ENCODE measurements at regions not wholly inside any gene's neighbourhood (a gene's known extent, or its start where the extent isn't known, plus 50 kb on each side); places are given as distances from the start of the nearest gene placed in this dataset.

DNA sequence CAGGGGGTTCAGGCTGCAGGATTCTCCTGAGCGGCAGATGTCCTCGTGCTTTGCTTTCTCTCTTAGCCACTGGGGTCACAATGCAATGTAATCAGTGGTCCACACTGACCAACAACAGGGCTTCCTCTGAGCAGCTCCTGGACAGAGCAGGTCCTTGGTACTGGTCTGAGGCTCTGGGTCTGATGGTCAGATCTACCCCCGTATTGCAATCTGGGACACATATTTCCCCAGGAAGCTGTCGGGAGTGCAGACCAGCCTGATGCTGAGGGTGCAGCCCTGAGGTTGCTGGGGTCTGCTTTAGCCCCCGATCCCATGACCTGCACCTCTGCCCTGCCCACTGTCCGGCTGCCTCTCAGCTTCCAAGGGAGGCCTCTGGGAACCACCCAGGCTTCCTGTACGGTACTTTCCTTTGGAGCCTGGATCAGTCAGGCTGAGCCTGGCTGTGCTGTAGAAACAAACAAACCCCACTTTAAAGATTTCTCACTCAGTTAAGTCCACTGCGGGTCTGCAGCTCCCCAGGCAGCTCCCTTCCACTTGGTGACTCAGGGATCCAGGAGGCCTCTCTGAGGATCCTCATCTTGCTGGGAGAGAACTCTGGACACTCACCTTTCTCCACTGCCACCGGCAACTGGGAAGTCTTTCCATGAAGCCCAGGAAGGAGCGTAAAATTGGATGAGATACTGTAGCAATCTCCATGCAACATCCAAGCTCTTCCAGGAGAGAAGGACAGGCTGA, 1046.6 kb downstream of the TBC1D22A start:
- no peak for DNase-seq

DNA sequence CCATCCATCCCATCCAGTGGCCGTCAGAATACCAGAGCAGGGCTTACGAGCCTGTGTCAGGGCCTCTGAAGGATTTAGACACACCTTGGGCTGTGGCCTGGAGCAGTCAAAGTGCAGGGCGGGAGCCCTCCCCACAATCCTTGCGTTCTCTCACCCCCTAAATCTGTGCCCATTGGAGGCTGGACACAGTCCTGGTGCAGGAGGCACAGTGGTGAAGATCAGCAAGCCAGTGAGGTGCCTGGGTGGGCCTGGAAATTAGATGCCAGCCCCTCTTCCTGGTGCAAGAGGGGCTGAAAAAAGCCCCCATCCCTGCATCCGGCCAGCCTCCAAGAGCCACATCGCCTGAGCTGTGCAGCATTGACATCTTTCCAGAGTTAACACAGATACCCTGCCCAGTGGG, 1045.8 kb downstream of the TBC1D22A start:
- no peak for DNase-seq

DNA sequence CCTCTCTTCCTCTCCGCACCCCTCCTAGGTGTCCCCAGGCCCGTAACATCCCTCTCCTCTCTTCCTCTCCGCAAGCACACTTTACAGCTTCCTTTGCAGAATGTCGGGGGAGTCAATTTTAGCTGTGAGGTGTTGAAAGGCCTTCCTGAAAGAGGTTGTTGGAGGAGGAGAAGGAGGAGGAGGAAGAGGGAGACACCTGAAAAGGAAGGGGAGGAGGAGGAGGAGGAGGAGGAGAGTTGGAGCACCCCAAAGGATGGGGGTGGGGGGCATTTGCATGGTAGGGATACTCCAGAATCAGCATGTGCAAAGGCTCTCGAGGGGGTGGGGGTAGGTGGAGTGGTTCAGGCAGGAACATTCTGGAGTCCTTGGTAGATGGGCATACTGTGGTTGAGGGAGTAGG, 1045.1 kb downstream of the TBC1D22A start:
- DNase-seq = no peak

DNA sequence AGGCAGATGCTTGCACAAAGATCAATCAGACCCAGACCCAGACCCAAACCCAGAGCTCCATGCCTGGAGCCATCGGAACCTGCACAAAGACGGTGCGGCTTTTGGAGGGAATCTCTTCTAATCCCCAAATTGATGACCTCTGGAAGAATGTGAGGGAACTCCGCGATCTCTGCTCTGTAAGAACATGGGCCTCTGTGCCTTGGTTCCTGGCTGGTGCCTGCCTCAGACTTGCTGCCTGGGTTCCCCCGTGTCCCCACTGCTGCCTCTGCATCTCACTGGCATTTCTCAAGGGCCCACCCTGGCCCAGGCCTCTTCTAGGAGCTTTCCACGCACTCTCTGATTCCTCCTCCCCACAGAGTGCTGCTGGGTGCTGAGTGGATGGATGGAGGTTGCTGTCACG, 1044.4 kb downstream of the TBC1D22A start:
- no peak for DNase-seq

DNA sequence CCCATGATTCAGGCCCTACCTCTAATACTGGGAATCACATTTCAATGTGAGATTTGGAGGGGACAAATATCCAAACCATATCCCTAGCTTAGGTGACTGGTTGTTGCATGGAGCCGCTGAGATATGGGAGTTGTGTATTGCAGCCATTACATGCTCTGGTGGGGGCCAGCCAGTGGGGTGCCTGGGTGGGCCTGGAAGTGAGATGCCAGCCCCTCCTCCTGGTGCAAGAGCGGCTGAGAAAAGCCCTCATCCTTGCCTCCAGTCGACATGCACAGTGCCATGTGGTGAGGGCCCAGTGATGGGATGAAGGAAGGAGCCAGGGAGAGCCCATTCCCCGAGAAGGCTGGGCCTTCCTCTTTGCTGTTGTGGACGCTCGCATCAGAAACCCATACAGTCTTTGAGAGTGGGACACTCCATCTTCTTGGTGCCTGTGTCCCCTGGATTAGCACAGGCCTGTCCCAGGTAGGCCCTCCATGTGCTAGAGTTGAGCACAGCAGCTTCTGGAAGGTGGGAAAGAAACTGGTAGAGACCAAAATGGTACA, 1043.0 kb downstream of the TBC1D22A start:
- no peak for DNase-seq

DNA sequence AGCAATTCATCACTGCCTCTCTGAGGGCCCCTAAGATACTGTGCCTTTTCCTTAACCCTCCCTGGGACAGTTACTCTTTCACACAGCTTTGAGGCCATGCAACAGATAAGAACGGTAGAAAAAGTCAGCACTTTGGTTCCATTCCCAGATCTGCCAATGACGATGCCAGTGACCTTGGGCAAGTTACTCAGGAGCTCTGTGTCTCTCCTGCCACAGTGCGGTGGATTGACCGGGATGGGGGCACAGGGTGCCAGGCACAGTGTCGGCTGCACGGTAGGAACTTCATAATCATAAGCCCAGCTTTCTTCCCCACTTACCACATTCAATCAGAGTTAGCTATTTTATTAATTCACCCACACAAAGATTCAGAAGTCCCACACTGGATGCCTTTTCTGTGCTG, 1041.8 kb downstream of the TBC1D22A start:
- no peak for DNase-seq

DNA sequence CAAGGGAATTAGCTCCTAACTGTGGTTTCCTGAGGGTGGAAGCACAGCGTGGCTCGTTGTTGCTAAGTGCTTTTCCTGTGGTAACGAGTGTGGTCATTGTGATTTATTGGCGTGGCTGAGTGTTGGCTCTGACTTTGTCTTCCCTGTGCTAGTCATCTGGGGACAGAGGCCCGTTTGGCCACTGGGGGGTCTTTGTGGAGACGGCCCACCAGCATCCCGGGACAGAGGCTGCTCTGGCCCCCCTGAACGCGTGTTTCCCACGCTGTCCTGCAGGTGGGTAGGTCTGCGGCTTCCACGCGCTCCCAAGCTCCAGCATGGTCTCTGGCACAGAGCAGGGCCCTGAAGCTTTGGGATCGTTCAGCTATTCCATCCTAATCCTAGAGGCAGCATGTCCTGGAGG, 1040.0 kb downstream of the TBC1D22A start:
- DNase-seq = no peak

DNA sequence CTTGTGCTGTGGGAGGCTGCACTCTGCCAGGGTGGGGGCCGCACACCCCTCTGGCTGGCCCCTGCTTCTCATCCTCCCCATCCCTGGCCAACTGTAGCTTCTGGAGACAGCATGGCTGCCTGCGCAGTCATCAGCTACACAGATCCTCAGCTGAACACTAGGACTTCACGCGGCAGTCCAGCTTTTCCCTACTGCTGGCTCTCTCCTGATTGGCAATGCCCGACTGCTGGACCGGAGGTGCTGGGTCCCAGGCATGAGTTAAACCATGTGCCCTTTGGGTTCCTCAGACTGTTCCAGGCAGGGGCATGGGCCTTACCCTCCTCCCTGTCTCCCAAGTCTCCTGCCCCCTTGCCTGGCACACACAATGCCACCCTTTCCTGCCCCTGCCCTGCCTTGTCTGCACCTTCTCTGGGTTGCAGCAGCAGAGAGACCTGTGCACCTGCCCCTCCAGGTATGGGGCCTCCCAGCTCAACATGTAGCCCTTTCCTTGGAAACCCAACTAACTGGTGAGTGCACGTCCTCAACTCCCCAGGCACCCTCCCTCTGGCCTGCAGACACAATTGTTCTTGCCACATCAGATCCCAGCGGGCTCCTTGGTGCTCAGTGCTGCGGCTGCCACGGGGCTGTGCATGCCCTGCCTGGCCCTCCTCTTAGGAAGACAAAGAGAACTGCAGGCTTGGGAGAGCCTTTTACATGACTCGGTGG, 1039.2 kb downstream of the TBC1D22A start:
- no peak for DNase-seq

DNA sequence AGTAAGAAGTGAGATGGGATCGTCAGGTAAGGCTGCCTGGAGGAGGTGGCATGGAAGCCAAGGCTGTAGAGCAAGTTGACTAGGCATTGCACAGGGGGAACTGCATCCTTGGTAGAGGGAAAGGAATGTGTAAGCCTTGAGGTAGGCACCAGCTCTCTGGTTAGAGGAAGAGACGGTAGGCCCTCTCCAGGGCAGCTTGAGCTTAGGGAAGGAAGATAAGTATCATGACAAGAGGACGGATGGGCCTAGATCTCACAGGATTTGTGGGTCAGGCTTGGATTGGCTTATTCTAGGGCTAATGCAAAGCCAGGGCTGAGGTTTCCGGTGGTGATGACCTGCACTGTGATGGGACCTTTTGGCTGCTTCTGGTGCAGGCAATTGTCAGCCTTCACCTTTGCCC, 1035.8 kb downstream of the TBC1D22A start:
- DNase-seq = no peak

DNA sequence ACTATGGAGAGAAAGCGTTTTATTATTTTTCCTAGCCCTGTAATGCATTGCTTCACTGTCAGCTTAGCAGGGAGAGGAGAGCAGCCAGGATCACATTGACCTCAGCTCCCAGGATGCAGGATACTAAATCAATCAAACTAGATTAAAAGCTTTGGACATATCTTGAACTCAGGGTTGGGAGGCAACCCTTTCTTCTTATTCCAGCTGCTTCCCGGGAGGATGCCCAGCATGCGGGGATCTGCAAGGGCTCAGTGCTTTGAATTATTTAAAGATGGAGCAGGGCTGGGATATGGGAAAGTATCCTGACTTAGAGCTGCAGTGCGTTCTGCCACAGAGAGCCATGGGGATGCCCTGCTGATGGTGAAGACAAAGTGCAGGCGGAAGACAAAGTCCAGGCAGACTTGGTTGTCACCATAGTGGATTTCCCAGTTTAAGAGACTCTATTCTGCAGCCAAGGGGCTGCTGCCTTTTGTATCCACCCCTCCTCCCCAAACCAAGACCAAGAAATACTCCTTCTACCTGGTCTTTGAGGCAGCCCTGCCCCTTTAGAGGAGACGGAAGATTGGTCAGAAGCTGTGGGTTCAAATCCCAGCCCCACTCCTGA, 1035.0 kb downstream of the TBC1D22A start:
- no peak for DNase-seq

DNA sequence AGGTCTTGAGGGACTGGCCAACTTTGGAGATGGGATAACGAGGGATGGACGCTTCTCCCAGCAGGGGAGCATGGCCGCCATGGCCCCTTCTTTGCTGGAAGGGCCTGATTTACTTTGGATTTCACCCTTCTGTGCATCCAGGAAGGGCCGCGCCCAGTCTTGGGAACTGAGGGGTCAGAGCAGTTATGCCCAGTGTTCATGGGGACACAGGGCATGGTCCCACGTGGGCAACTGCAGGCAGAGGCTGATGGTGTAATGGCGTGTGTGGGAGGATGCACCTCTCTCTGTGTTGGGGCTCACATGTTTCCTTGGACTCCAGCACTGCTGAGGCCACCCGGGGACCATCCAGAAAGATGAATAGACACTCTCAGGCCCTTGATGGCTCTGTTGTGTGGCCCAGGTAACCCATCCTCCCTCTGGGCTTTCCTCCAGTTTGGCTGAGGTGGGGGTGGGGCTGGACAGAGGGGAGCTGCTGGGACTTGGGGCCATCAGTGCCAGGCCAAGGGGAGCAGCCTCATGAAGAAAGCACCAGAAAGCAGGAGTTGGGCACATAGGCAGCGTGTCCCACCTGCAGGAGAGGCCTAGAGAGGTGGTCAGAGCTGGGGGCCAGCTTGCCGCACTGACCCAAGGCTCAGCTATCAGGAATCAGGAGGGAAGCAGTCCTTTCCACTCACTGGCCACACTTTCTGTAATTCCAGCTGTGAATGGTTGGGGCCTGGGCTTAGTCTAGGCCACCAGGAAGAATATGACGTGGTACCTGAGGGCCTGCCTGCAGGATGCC, 1033.9 kb downstream of the TBC1D22A start:
- DNase-seq = no peak

DNA sequence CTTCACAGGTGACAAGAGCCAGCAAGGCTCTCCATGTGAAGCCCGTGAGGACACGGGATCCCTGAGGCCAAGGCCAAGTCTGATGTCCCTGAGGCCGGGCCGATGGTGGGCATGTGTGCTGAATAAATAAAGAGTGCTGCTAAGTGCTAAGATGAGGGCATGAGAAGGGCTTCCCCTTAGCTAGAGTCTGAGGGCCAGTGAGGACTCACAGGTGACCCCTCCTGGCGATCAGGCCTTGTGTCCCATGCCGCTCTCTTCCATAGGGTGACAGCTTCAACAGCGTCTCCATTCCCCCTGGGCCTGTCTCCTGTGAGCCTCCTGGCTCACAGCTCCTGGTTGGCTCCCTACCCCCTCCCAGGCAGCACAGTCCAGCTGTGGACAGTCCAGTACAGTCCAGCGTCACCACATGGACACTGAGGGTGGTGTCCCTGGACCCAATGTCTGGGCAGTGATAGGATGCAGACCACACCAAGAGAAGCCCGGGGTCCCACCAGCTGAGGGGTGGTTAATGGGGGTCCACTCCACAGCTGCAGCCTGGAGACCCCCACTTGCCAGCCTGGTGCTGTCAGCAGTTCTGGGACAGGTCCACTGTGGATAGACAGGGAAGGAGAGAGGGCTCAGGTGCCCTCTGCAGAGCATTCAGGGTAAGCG, 1033.2 kb downstream of the TBC1D22A start:
- no peak for DNase-seq

DNA sequence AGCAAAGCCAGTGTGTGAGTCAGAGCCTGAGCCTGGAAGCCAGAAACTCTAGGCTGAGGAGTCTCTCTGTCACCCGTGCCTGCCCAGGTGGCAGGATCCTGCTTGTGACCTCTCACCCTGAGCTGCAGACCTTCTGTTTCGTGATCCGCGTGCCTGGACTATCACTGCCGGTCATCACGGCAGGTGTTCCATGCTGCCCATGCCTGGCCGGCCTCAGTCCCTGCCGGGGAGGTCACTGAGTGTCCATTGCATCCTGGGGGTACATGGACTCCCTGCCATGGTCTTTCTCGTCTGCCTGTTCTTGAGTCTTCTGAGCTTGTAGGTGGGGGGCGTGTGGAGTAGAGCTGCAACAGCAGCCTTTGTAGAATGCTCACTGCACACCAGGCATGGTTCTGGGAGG, 1032.4 kb downstream of the TBC1D22A start:
- no peak for DNase-seq

DNA sequence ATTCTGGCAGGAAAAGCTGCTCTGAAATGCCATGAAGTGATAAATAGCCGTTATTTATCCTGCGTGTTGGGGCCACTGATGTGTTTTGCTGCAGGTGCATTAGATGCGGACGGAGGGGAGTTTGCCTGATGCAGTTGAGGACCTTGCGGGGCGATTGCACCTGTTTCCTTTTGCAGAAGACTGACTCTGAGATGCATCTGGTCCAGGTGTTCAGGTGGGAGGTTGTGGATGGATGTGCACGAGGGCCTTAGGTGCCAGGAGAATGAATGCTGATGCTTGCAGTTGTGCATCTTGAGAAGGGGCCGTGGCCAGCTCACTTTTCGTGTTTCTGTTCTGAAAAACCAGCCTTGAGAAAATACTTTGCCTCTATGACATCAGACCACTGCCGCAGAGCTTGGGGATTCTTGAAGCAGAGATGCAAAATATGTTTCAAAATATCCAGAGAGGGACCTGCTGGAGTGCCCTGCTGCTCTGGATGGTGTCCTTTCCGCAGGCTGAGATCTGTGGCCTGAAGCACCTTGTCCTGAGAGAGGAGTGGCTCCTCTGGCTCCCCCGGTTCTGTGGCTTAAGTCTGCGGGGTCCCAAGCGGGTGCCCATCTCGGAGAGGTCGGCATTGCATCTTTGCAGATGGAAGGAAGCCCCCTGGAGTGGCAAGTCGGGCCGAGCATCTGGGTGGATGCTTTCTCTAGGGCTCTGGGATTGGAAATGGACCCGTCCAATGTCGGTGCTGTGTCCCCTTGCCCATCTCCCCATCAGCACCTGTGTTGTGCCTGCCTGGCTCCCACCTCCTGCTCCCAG, 1031.1 kb downstream of the TBC1D22A start:
- DNase-seq = no peak

DNA sequence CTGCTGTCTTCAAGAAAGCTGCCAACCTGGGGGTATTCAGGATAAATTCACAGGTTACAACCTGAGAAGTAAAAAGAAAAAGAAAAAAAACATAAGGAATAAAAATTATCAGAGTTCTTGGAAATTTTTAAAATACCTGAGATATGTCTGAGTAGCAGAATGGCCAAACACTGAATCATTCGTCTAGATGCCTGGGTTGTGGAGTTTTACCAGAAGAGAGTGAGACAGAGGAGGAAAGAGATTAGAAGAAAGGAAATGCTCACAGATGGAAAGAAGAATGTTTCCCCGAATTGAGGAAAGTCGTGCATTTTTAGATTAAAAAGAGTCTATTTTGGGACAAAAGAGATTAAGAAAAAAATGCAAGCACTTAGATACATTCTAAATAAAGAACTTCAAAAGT, 1026.7 kb downstream of the TBC1D22A start:
- DNase-seq = no peak

DNA sequence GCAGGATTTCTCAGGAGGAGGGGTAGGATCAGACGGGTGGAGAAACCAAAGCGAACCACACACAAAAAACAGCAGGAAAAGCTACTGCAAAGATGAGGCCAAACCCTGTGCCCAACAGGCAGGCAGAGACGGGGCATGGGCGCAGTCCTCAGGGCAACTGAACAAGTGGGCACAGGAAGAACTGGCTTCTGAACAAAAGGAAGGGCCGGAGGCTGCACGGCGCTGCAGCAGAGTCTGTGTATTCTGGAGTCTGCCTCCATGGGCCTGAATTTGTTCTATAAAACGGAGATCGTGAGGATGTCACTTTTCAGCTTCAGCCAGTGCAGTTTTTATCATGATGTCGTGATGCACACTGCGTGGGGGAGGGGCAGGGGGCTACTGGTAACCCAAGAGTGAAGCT, 1026.0 kb downstream of the TBC1D22A start:
- no peak for DNase-seq

DNA sequence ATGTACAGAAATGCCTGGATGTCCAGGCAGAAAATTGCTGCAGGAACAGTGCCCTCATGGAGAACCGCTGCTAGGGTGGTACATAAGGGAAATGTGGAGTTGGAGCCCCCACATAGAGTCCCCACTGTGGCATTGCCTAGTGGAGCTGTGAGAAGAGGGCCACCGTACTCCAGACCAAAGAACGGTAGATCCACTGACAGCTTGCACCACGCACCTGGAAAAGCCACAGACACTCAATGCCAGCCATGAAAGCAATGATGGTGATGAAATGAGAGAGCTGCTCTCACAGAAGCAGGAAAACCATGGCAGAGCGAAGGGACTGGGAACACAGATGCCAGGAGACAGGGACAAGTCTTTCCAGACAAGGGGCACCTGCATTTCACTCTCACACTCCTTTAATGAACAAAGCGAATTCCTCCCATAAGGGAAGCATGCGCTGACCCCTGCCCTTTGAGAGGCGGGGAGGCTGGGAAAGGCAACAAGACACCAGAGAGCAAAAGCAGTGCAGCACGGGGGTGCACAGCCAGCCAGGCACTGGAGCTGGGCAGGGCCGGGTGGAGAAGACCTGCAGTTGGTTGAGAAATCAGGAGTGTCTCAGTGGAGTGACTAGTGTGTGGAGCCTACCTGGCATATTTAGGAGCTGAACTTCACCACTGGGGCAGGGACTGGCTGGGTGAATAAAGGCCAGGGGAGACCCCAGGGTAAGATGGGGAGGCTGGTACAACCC, 1025.2 kb downstream of the TBC1D22A start:
- no peak for DNase-seq

DNA sequence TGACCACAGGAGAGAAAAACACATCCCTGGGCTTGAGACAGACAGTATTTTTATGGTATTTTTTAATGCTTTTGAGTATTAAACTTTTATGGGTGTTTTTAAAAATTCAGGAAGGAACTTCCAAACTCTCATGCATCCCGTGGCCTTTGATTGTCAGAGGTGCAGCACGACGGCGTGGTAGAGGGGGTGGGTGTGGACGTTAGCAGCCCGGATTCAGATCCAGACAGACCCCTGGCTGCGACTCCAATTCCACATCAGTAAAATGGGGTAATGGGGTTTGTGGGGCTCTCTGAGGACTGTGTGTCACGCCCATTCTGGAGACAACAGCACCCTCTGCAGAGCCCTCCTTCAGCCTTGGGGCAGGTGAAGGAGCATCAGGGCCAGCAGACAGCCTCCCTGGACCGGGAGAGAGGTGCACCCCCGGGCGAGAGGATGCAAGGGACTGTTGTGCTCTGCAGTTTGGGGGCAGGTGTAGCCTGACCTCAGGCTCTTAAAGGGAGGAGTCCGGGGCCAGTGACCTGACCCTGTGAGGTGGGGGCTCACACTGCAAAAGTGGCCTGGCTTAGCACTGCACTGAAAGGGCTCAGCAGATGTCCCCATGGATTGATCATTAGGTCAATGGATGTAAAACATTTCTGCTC, 1024.3 kb downstream of the TBC1D22A start:
- DNase-seq = no peak

DNA sequence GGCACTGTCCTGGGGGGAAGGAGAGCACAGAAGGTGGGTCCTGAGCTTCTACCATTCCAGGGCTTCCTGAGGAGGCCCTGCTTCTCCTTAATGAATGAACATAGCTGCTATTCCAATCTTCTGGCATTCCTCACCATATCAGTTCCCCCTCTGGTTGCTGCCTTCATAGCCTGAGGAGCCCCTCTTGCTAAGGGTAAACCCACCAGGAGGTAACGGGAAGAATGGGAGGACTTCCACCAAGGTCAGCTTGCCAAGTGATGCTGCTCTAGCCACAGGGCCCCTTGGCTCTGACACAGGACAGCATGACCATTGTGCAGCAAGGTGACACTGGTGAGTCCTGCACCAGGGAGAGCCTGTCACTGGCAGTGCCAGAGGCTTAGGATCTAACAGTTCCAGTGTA, 1022.5 kb downstream of the TBC1D22A start:
- no peak for DNase-seq

DNA sequence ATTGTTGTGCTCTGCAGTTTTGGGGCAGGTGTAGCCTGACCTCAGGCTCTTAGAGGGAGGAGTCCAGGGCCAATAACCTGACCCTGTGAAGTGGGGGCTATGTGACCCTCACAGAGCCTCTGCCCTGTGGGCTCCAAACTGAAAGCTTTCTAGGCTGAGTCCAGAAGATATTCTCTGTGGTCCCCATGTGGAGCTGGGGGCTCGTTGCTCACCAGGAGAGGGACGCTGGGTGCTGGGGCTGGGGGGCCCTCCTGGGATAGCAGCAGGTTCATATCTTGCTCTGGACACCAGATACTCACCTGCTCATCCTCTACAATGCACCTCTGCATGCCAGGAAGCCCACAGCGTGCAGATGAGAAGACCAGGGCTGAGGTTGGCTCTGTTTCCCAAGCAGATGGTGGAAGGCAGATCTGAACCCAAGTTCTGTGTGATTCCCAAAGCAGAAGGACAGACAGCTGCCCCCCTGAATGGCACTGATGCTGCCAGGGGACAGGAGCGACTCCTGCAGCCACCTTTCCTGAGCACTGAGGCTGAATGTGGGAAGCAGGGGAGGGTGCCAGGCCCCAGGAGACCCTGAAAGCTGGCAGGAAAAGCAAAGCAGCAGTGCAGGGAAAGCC, 1022.0 kb downstream of the TBC1D22A start:
- DNase-seq = no peak
